ENCODE measurements at regions not wholly inside any gene's neighbourhood (a gene's known extent, or its start where the extent isn't known, plus 50 kb on each side); places are given as distances from the start of the nearest gene placed in this dataset.

DNA sequence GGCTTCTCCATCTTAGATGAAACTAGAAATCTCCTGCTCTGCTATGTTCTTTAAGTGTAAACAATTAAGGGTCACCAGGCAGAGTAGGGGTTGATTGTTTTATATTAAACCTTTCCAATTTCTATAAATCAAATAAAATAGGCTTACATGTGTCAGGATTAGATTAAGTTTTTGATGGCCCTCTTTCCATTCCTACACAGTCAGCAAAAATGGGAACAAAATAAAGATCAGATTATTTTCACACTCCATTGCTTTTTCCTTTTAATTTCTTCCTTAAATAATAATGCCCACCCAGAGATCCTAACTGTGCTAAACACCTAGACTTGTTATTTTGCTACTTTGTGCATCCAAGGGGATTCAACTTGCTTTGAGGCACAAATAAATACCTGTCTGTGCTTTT, 381.4 kb upstream of the MAGEB16 start:
- TF ChIP-seq, protein P1, sequence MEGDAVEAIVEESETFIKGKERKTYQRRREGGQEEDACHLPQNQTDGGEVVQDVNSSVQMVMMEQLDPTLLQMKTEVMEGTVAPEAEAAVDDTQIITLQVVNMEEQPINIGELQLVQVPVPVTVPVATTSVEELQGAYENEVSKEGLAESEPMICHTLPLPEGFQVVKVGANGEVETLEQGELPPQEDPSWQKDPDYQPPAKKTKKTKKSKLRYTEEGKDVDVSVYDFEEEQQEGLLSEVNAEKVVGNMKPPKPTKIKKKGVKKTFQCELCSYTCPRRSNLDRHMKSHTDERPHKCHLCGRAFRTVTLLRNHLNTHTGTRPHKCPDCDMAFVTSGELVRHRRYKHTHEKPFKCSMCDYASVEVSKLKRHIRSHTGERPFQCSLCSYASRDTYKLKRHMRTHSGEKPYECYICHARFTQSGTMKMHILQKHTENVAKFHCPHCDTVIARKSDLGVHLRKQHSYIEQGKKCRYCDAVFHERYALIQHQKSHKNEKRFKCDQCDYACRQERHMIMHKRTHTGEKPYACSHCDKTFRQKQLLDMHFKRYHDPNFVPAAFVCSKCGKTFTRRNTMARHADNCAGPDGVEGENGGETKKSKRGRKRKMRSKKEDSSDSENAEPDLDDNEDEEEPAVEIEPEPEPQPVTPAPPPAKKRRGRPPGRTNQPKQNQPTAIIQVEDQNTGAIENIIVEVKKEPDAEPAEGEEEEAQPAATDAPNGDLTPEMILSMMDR (IDR thresholded peaks at IDR 0.05): no peak
- TF ChIP-seq EZH2 (IDR thresholded peaks at IDR 0.05): no peak
